ENCODE measurements at regions not wholly inside any gene's neighbourhood (a gene's known extent, or its start where the extent isn't known, plus 50 kb on each side); places are given as distances from the start of the nearest gene placed in this dataset.

DNA sequence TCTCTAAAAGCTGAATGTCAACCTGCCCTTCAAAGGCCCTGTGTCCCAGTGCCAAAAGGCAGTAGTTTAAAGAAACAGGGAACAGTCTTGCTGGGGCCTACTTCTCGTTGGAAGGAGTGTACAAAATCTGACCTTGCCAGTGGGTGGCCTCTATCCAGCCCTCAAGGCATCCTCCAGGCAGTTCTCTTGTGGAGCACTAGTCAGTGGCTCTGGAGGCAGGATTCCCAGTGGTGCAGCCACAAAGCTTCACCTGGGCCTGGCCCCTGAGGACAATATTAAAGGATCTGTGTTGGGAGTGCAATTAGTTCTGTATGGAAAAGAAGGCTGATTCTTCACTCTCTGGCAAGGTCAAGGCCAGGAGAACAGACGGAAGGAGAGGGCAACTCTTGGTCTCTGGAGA, 237.8 kb upstream of the ADAMTS9 start:
- H3K4me3 ChIP-seq: no peak overlapping the region
- no peaks in the 10 kb centered on the region for H3K9me3 ChIP-seq
- intact Hi-C loops (cut with DNase I; ENCODE audit: low total_unique reads) (no loop called here), in situ Hi-C loops (cut with MboI; ENCODE audit: low pct_ligation_motif_present in 1 of 4, low pct_unique_long_range_greater_than_20kb in 1 of 4, low sequenced_read_pairs in 3 of 4) (no loop called here)
- no peak overlapping the region for H3K27ac ChIP-seq
- TF ChIP-seq EP300 (IDR thresholded peaks at IDR 0.05; ENCODE audit: low read depth): no peak
- no peak for TF ChIP-seq POLR2A (IDR thresholded peaks at IDR 0.05)
- no peak for TF ChIP-seq POLR2AphosphoS5 (IDR thresholded peaks at IDR 0.05)
- TF ChIP-seq, protein P1, sequence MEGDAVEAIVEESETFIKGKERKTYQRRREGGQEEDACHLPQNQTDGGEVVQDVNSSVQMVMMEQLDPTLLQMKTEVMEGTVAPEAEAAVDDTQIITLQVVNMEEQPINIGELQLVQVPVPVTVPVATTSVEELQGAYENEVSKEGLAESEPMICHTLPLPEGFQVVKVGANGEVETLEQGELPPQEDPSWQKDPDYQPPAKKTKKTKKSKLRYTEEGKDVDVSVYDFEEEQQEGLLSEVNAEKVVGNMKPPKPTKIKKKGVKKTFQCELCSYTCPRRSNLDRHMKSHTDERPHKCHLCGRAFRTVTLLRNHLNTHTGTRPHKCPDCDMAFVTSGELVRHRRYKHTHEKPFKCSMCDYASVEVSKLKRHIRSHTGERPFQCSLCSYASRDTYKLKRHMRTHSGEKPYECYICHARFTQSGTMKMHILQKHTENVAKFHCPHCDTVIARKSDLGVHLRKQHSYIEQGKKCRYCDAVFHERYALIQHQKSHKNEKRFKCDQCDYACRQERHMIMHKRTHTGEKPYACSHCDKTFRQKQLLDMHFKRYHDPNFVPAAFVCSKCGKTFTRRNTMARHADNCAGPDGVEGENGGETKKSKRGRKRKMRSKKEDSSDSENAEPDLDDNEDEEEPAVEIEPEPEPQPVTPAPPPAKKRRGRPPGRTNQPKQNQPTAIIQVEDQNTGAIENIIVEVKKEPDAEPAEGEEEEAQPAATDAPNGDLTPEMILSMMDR (IDR thresholded peaks at IDR 0.05): no peak
- DNase-seq: no peak
- peaks cover 0 to 12% (median 0%) of the 10 kb centered on the region in 4 donors for H3K4me1 ChIP-seq
- WGBS, 2 donors (ENCODE audit: low coverage in 1 of 2): 58 to 67% methylated on average over 1 to 2 of the region's 2 CpGs
- H3K36me3 ChIP-seq: no peaks in the 10 kb centered on the region
- no peaks in the 10 kb centered on the region for H3K27me3 ChIP-seq

DNA sequence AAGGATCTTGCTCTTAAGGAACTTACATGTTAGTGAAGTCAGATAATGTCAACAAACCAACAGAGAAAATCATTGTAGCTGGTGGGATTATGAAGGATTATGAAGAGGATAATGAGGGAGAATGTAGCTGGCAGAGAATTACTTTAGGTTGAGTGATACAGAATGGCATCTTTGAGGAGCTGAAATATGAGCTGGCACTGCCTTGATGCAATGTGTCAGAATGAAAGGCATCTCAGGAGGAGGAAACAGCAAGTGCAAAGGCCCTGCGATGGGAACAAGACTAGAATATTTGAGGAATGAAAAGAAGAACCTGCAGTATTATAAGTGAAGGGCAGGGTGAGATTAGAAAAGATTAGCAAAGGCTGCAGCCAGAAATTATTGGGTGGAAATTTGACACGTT, 237.2 kb upstream of the ADAMTS9 start:
- intact Hi-C loops (cut with DNase I; ENCODE audit: low total_unique reads): no loop called here

DNA sequence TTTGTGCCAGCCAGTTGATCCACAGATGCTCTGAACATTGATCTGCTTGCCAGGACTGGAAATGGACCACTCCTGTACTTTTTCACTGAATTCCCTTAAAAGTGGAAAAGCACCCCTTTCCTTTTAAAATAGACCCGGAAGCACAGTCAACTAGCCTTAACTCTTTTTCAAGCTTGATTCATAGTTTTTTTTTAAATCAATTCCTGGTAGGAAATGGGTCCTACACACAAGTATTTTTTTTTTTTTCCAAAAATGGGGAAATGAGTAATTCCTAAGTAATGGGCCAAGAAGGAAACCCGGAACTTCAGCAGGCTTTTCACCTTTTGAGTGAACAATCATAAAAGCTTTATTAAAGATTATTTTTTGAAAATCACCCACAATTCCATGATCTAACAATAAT, 234.4 kb upstream of the ADAMTS9 start:
- WGBS, 2 donors (ENCODE audit: low coverage in 1 of 2): 91 to 100% methylated on average over 2 of the region's 2 CpGs
- in situ Hi-C loops (cut with MboI; ENCODE audit: low pct_ligation_motif_present in 1 of 4, low pct_unique_long_range_greater_than_20kb in 1 of 4, low sequenced_read_pairs in 3 of 4): no loop called here

More for the DNA sequence above, 237.2 kb upstream of the ADAMTS9 start:
- DNase-seq: no peak
- H3K4me3 ChIP-seq: no peak overlapping the region
- no peaks in the 10 kb centered on the region for H3K27me3 ChIP-seq
- in situ Hi-C loops (cut with MboI; ENCODE audit: low pct_ligation_motif_present in 1 of 4, low pct_unique_long_range_greater_than_20kb in 1 of 4, low sequenced_read_pairs in 3 of 4): no loop called here
- 42 to 88% methylated on average over 2 of the region's 2 CpGs for WGBS, 2 donors (ENCODE audit: low coverage in 1 of 2)
- no peaks in the 10 kb centered on the region for H3K36me3 ChIP-seq
- no peak overlapping the region for H3K27ac ChIP-seq
- TF ChIP-seq EP300 (IDR thresholded peaks at IDR 0.05; ENCODE audit: low read depth): no peak
- TF ChIP-seq, protein P1 (IDR thresholded peaks at IDR 0.05): no peak
- TF ChIP-seq POLR2AphosphoS5 (IDR thresholded peaks at IDR 0.05): no peak
- TF ChIP-seq POLR2A (IDR thresholded peaks at IDR 0.05): no peak
- H3K9me3 ChIP-seq: no peaks in the 10 kb centered on the region
- peaks cover 0 to 12% (median 0%) of the 10 kb centered on the region in 4 donors for H3K4me1 ChIP-seq

DNA sequence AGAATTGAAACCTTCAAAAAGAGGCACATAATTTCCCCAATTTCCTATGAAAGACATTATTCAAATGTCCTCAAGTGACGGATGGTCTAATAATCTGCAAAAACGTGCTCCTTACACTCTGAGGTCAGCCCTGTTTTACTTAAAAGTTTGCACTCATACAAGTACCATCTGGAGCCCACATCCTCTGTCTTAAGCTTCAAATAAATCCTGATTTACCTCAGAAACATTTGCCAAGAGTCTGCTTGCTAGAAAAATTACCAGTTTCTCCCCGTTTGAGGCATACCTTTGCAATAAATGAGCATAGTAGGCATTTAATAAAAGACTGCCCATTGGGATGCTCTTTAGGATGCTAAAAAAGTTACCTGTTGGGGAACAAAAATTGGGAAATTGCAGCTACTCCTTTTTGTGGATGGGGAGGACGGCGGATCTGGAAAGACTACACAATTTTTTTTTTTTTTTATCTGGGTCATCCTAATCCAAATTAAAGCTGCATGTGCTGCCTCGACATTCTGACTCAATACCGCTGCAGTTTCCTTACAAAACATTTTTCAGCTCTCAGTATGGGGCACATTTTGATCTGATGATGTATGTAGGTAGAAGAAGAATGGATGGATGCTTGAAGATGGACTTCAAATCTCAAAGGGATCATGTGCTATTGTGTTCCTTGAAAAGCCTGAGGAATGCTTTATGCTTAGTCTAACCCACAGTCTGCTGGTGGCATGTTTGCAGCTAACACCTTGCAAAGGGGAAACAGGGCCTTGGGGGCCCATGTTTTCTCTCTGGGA, 233.7 kb upstream of the ADAMTS9 start:
- Histone ChIP-seq H3K36me3 (no peaks in the 10 kb centered on the region), H3K4me3 (no peak overlapping the region), H3K9me3 (no peaks in the 10 kb centered on the region), H3K27ac (no peak overlapping the region), H3K4me1 (peaks cover 0 to 12% (median 0%) of the 10 kb centered on the region in 4 donors), H3K27me3 (no peaks in the 10 kb centered on the region)
- TF ChIP-seq POLR2AphosphoS5 (IDR thresholded peaks at IDR 0.05) (no peak), EP300 (IDR thresholded peaks at IDR 0.05; ENCODE audit: low read depth) (no peak), POLR2A (IDR thresholded peaks at IDR 0.05) (no peak)
- TF ChIP-seq, protein P1 (IDR thresholded peaks at IDR 0.05): no peak
- no peak for DNase-seq
- 75 to 80% methylated on average over 7 of the region's 7 CpGs for WGBS, 2 donors (ENCODE audit: low coverage in 1 of 2)
- in situ Hi-C loops (cut with MboI; ENCODE audit: low pct_ligation_motif_present in 1 of 4, low pct_unique_long_range_greater_than_20kb in 1 of 4, low sequenced_read_pairs in 3 of 4) (no loop called here), intact Hi-C loops (cut with DNase I; ENCODE audit: low total_unique reads) (no loop called here)

More for the DNA sequence above, 234.4 kb upstream of the ADAMTS9 start:
- H3K4me1 ChIP-seq: peaks cover 0 to 12% (median 0%) of the 10 kb centered on the region in 4 donors
- no peak for TF ChIP-seq EP300 (IDR thresholded peaks at IDR 0.05; ENCODE audit: low read depth)
- no peak for TF ChIP-seq POLR2AphosphoS5 (IDR thresholded peaks at IDR 0.05)
- no peak for TF ChIP-seq POLR2A (IDR thresholded peaks at IDR 0.05)
- TF ChIP-seq, protein P1 (IDR thresholded peaks at IDR 0.05): no peak
- no peaks in the 10 kb centered on the region for H3K9me3 ChIP-seq
- no peaks in the 10 kb centered on the region for H3K36me3 ChIP-seq
- no peak overlapping the region for H3K4me3 ChIP-seq
- no peaks in the 10 kb centered on the region for H3K27me3 ChIP-seq
- intact Hi-C loops (cut with DNase I; ENCODE audit: low total_unique reads): no loop called here
- no peak for DNase-seq
- no peak overlapping the region for H3K27ac ChIP-seq

Measured in transverse colon (tissue), 4 donors.